GM12878 (cell line): ENCODE measurements at regions not wholly inside any gene's neighbourhood (a gene's known extent, or its start where the extent isn't known, plus 50 kb on each side); places are given as distances from the start of the nearest gene placed in this dataset.

ENCODE experiments used
- ATAC-seq: fragments of 200-7000 bp; cut with Tn5 transposase; 3 replicates; pipeline ENCODE4 v1.9.1; 2020; ENCODE audit warnings: mild to moderate bottlenecking, moderate library complexity
- BruUV-seq: library from RNA; stranded (reverse); fragments of 400-500 nt; replicated peaks from 2 replicates; lab custom pipeline; 2021; lab: Mats Ljungman, UMichigan
- CTCF ChIA-PET: fragments of 300-600 bp; sonication (Branson Sonifier 250); formaldehyde crosslinking; extraction: SDS; loops from one replicate; lab custom pipeline; 2021; ENCODE audit warnings: inconsistent platforms; lab: Yijun Ruan, JAX
- POLR2A ChIA-PET: fragments of 350-600 bp; formaldehyde crosslinking; extraction: SDS; loops from one replicate; lab custom pipeline; 2021; ENCODE audit warnings: inconsistent platforms; lab: Charles Lee
- RAD21 ChIA-PET: fragments of 300-600 bp; sonication (Branson Sonifier 250); formaldehyde crosslinking; loops from one replicate; lab custom pipeline; 2023; ENCODE audit warnings: antibody characterized with exemption; ENCODE audit not compliant: unreplicated experiment; lab: Charles Lee
- SMC1A ChIA-PET: fragments of 300-600 bp; sonication (Branson Sonifier 250); formaldehyde crosslinking; loops from one replicate; lab custom pipeline; 2023; ENCODE audit not compliant: unreplicated experiment, uncharacterized antibody; lab: Charles Lee
- DNase-seq: peaks from one replicate; pipeline ENCODE4 v3.0.0-alpha.2; 2011; ENCODE audit warnings: low read depth, low spot score
- FAIRE-seq: peaks from 3 replicates; lab custom pipeline; 2011; peaks lifted over from hg19 to GRCh38; lab: Jason Lieb, UNC
- H2AFZ ChIP-seq: 2 replicates; pipeline ENCODE4 v1.6.0; 2011; ENCODE audit warnings: low read depth, low read length, control low read depth; ENCODE audit not compliant: control insufficient read depth
- H3K27ac ChIP-seq: 2 replicates; pipeline ENCODE4 v1.5.1; 2011; ENCODE audit warnings: control low read depth; ENCODE audit not compliant: control insufficient read depth, insufficient read depth
- H3K27me3 ChIP-seq, 2 experiments: replicated peaks in 1 of 2; 2 replicates each; pipeline versions ENCODE4 v1.6.0 to v1.6.1; 2011; ENCODE audit warnings: low read length in 1 of 2; ENCODE audit not compliant: control insufficient read depth in 2 of 2, insufficient read depth in 2 of 2
- H3K36me3 ChIP-seq, 2 experiments: 2 replicates each; pipeline ENCODE4 v1.5.1; 2011; ENCODE audit warnings: low read length in 1 of 2; ENCODE audit not compliant: control insufficient read depth in 2 of 2, insufficient read depth in 2 of 2
- H3K4me1 ChIP-seq: 2 replicates; pipeline ENCODE4 v1.6.1; 2011; ENCODE audit warnings: mild to moderate bottlenecking, low read length, moderate library complexity, mixed read lengths; ENCODE audit not compliant: control insufficient read depth, insufficient read depth
- H3K4me2 ChIP-seq: 2 replicates; pipeline ENCODE4 v1.6.0; 2011; ENCODE audit warnings: control low read depth; ENCODE audit not compliant: control insufficient read depth, insufficient read depth
- H3K4me3 ChIP-seq: fragments of 200-600 bp; sonication (generic); 2 replicates; pipeline ENCODE4 v1.5.1; 2016
- H3K79me2 ChIP-seq: 2 replicates; pipeline ENCODE4 v1.6.0; 2011; ENCODE audit warnings: low read length; ENCODE audit not compliant: control insufficient read depth, insufficient read depth
- H3K9ac ChIP-seq: 2 replicates; pipeline ENCODE4 v1.8.0; 2011; ENCODE audit warnings: low read length, control low read depth, mixed read lengths; ENCODE audit not compliant: control insufficient read depth, insufficient read depth
- H3K9me3 ChIP-seq: replicated peaks from 3 replicates; pipeline ENCODE4 v1.5.1; 2011; ENCODE audit warnings: mild to moderate bottlenecking, low read length; ENCODE audit not compliant: control insufficient read depth, insufficient read depth
- H4K20me1 ChIP-seq: 2 replicates; pipeline ENCODE4 v1.6.0; 2011; ENCODE audit not compliant: control insufficient read depth, insufficient read depth
- CEBPB ChIP-seq, 2 experiments: fragments of 150-350 bp in 1 of 2; IDR thresholded peaks; 2 replicates each; pipeline ENCODE4 v1.6.1; 2012 to 2014; ENCODE audit warnings: low read depth in 2 of 2, low read length in 2 of 2, borderline replicate concordance in 1 of 2, inconsistent platforms in 1 of 2
- CHD2 ChIP-seq: IDR thresholded peaks from 2 replicates; pipeline ENCODE4 v1.6.1; 2011; ENCODE audit warnings: low read depth, low read length, improper control_type of control experiment, borderline replicate concordance
- E2F8 ChIP-seq: fragments of 450-650 bp; IDR thresholded peaks from 2 replicates; pipeline ENCODE4 v1.6.1; 2018; ENCODE audit warnings: mild to moderate bottlenecking, low read depth, moderate library complexity; ENCODE audit not compliant: partially characterized antibody
- EP300 ChIP-seq, 2 experiments: fragments of 150-350 bp in 1 of 2; IDR thresholded peaks; 2 replicates each; pipeline ENCODE4 v1.6.1; 2011 to 2012; ENCODE audit warnings: low read depth in 2 of 2, low read length in 2 of 2, borderline replicate concordance in 1 of 2, improper control_type of control experiment in 1 of 2, inconsistent platforms in 1 of 2; ENCODE audit not compliant: control insufficient read depth in 1 of 2
- FOS ChIP-seq: IDR thresholded peaks from 3 replicates; pipeline ENCODE4 v1.6.1; 2011; ENCODE audit warnings: borderline replicate concordance; ENCODE audit not compliant: insufficient read length; ENCODE audit errors: extremely low read depth
- MLLT1 ChIP-seq: fragments of 450-650 bp; IDR thresholded peaks from 2 replicates; pipeline ENCODE4 v1.6.1; 2016; ENCODE audit warnings: mild to moderate bottlenecking
- PKNOX1 ChIP-seq: fragments of 450-650 bp; IDR thresholded peaks from 2 replicates; pipeline ENCODE4 v1.6.1; 2016; ENCODE audit warnings: mild to moderate bottlenecking
- POLR2AphosphoS2 ChIP-seq: IDR thresholded peaks from 2 replicates; pipeline ENCODE4 v1.6.1; 2011; ENCODE audit warnings: low read depth, mild to moderate bottlenecking, low read length, improper control_type of control experiment, moderate library complexity
- PRDM15 ChIP-seq: fragments of 450-650 bp; formaldehyde crosslinking; IDR thresholded peaks from 2 replicates; pipeline ENCODE4 v1.4.0; 2020; ENCODE audit warnings: mild to moderate bottlenecking, moderate library complexity
- REST ChIP-seq: IDR thresholded peaks from 2 replicates; pipeline ENCODE4 v1.6.1; 2012; ENCODE audit warnings: mild to moderate bottlenecking, low read depth, low read length
- WGBS: methylation state at CpG from one replicate; pipeline ENCODE4 v1.1.6; 2016; ENCODE audit warnings: low lambda C conversion rate; ENCODE audit not compliant: insufficient replicate concordance, insufficient coverage; ENCODE audit errors: missing lambda C conversion rate; 5-methylcytosine and 5-hydroxymethylcytosine counted together
- in situ Hi-C: fragments of 300-500 bp; cut with MboI; formaldehyde crosslinking; loops from 9 replicates; pipeline ENCODE4 v1.14.3; 2018; ENCODE audit warnings: mixed read lengths
- intact Hi-C: fragments of 100-400 bp; cut with micrococcal nuclease; formaldehyde crosslinking; loops from one replicate; pipeline ENCODE4 v1.14.2; 2022; ENCODE audit not compliant: unreplicated experiment

GRCh38 chr12:130227641-130228040 is 65.4 kb downstream of the FZD10 start:
- H3K9me3 ChIP-seq: no peaks in the 10 kb centered on the region
- CTCF ChIA-PET: no interaction called here
- no peak overlapping the region for H2AFZ ChIP-seq
- H3K79me2 ChIP-seq: no peaks in the 10 kb centered on the region
- H3K9ac ChIP-seq: no peak overlapping the region
- BruUV-seq: no TSS peak
- intact Hi-C loops (no loop called here), in situ Hi-C loops (no loop called here)
- WGBS: 10% methylated on average over 4 of the region's 4 CpGs
- H3K27me3 ChIP-seq: no peaks in the 10 kb centered on the region
- ATAC-seq (no peak), FAIRE-seq (no peak), DNase-seq (no peak)
- H4K20me1 ChIP-seq: no peaks in the 10 kb centered on the region
- no peak overlapping the region for H3K4me2 ChIP-seq
- H3K36me3 ChIP-seq: no peaks in the 10 kb centered on the region
- H3K4me1 ChIP-seq: no peaks in the 10 kb centered on the region
- H3K4me3 ChIP-seq: no peak overlapping the region
- RAD21 ChIA-PET: no interaction called here
- no peak overlapping the region for H3K27ac ChIP-seq
- SMC1A ChIA-PET: no interaction called here
- POLR2A ChIA-PET: no interaction called here
- TF ChIP-seq CHD2 (no peak), PKNOX1 (no peak), PRDM15 (CRISPR knock-in tag) (no peak), E2F8 (no peak), CEBPB (IDR thresholded peaks at IDR 0.05; ENCODE audit: borderline replicate concordance in 1 of 2, low read depth in 2 of 2, low read length in 2 of 2) (no peak), EP300 (IDR thresholded peaks at IDR 0.05; ENCODE audit: borderline replicate concordance in 1 of 2, control insufficient read depth in 1 of 2, low read depth in 2 of 2, low read length in 2 of 2) (no peak), POLR2AphosphoS2 (no peak), FOS (no peak), REST (no peak), MLLT1 (no peak)
